ENCODE measurements at regions not wholly inside any gene's neighbourhood (a gene's known extent, or its start where the extent isn't known, plus 50 kb on each side); places are given as distances from the start of the nearest gene placed in this dataset.
"Not testable (repeated sequence)": the region's sequence is repeated elsewhere in the genome, so short reads cannot be mapped to it uniquely, and the experiment has no call there.

- no peak for DNase-seq
Measured at GRCh38 chr5:108529381-108529780, 147.5 kb upstream of the FBXL17 start.

GRCh38 chr5:108528655-108529054, 146.8 kb upstream of the FBXL17 start:
- DNase-seq: no peak

- DNase-seq: no peak
Measured at GRCh38 chr5:108524564-108524963, 142.7 kb upstream of the FBXL17 start.

DNA sequence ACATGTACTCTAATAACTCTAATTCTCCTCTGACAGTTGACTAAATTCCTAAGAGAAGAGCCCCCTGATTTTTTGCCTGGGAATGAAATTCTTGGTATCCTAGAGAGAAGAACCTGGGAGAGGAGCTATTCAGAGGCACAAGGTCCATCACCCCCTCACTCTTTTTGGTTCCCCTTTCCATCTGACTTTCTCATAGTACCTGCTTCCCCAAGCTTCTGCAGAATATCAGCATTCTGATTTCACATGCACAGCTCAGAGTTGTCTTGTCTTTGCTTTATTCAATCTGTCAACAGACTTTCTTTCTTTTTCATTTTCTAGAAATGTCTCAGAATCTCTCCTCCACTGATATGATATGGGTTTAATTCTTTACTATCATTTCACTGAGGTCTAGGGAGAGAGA, 141.5 kb upstream of the FBXL17 start:
- DNase-seq: no peak

DNA sequence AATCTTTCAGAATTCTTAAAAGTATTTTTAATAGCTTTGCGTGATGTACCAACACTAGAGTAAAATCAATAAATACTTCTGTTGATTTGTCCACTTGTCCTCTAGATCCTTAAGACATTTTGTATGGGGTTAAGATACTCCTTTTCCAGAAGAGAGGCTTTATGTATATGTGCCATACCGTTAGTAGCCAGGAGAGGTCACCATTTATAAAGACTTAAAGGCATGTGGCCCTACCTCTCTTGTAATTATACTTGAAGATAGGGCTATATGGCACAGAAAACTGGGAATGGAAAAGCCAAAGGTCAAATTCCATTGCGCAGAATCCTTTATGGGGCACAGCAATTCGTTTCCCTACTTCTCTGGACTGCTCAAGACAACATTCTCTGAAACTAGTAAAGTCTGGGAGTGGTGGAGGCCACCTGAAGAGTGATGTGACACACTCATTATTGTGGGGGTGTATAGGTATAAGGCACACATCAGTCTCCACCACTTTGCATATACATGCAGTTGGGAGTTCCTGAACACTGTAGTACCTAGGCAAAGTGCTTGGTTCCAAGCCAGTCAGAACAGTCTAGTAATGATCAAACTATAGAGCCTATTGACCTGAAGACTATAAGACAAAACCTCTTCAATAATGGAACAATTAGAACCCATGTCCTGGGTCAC, 140.1 kb upstream of the FBXL17 start:
- no peak for DNase-seq

DNA sequence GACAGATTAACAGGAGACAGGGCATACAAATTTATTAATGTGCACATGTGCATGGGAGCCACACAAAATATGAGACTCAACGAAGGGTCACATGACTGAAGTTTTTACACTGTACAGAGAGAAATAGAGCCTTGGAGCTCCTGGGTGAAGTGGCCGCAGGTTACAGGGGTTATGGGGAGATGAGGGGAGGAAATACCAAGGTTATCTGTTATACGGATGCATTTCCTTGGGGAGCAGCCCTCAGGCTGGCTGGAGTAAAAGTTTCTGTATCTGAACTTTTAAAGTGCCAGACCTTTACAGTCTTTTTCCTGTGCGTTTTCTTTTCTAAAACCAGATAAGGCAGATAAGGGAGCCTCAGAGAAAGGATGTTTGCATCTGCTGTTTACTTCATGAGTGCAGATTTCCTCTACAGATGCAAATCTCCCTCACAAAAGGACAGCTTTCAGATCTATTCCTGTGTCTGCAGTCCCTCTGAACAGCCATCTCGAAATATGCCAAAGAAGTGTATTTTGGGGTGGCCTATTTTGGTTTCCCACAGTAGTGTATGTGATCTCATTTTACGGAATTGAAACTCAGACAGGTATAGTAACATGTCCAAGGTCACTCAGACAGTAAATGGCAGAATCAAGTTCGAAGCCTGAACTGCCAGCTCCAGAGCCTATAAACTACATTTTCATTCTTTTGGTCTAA, 139.3 kb upstream of the FBXL17 start:
- no peak for DNase-seq

DNA sequence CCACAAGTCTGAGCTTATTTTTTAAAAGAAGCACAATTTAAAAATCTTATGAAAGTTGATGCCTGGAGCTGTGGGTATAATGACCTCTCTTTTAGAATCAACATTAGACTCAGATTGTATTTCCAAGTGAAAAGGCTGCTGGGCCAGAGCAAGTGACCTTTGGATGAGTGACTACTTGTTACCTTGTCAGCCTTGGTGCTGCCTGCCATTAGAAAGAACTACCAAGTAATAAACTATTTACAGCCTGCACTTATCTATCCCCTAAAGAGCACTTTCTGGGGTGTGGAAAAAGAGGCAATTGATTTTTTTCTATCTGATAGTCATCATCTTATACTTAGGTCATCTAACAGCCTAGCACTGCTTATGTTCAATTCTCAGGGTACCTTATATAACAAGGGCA, 134.9 kb upstream of the FBXL17 start:
- no peak for DNase-seq

DNA sequence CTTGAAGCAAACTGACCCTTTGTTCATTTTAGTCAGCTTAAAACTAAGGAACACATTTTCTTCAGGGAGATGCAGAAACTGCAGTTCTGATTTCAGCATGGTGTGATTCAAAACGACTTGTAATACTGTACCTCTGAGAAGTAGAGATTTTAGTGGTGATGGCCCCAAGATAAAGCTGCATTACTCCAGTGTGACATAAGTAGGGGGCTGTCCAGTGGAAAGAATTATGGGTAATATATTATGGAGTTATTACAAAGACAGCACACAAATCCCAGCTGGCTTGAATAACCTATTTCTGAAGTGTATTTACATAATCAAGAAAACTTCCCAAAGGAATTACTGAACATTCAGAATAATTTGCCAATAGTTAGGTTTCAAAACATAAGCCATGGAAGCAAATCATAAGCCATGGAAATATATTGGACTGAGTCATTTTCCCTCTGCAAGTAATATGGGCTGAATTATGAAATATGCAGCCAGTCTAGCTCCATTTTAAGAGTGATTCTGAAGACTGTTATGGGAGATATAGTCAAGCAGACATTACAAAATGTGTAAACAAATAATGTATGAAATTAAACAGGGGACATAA, 133.7 kb upstream of the FBXL17 start:
- no peak for DNase-seq

DNA sequence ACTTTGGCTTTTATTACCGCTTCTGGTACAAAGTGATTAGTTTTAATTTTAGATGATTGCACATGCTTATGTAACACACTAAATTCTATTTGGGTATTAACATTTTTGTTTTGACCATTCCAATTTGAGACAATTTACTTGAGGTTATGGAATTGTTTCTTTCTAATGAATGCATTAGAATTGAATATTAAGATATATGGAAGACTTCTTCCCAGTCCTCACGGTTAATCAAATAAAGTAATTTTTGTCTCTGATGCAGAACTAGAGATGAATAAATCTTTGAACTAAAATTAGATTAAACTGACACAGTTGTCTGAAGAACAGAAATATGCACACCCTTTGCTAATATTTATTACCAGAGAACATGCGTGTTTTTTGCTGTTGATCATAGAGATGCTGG, 127.1 kb upstream of the FBXL17 start:
- no peak for DNase-seq

DNA sequence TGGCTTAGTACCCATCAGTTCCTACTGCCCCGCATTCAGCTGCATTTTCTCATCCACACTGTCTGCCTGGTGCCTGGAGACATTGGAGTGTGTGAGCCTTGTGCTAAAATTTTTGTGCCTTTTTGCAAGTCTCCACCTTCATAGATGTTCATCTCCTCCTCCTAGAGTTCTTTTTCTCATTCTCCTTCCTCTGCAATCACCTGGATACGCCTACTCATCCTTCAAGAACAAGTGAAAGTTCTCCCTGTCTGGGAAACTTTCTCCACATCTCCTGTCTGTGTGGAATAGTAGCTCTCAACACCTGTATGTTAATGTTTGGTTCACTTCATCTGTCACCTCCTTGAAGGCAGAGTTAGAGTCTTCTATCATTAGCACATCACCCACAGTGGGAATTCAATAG, 125.7 kb upstream of the FBXL17 start:
- DNase-seq: no peak

- no peak for DNase-seq
Measured at GRCh38 chr5:108505608-108506007, 123.7 kb upstream of the FBXL17 start.

DNA sequence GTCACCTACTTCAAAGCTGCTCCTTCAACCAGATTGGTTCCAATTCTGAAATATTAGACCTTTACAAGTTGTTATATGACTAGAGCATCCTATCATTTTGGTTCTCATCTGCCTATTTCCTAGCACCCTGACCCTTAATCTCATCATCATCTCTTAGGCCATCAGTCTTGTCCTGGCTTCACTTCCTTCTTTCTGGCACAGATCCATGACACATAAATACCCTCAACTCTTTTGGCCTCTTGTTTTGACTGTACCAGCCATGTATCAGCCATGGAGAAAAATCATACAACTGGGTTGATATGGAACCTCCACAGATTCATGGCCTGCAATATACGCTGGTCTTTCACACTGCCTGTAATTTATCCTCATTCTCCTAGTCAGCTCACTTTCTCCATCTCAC, 123.1 kb upstream of the FBXL17 start:
- DNase-seq: no peak

GRCh38 chr5:108503986-108504385, 122.1 kb upstream of the FBXL17 start:
- DNase-seq: no peak

GRCh38 chr5:108495615-108496014, 113.7 kb upstream of the FBXL17 start:
- not testable (repeated sequence) for DNase-seq

DNA sequence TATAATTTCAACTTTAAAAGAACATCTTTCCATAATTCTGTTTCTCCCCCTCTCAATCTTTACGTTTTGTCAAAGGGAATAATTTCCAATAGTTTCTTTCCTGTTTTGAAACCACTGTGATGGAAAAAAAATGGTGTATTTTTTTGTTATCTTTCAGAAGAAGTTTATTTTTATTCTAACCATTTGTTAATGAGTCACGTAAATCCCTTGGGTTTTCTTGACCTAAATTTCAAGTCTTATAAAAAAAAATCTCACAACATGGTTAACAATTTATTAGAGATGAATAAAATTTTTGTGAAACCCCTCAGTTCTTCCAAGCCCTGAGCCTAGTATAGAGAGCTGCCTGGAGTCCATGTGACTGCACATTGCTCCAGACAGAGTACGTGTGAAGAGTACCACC, 106.1 kb upstream of the FBXL17 start:
- no peak for DNase-seq

DNA sequence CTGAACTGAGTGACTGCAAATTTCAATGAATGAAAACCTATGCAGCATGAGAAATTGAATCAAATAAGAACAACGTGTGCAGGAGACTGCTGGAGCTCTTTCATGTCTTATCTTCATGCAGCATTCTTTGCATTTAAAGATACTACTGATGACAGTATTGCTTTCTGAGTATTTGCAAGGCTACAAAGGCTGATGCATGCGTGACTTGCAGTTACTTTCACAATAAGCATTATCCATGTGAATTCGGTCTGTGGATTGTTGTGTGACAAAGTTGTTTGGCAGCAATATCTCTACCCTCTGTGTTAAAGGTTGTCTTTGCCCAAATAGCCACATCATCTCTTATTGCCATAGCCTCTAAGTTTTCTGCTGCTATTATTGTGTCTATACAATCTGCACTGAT, 102.1 kb upstream of the FBXL17 start:
- DNase-seq: no peak

GRCh38 chr5:108481355-108481931, 99.5 kb upstream of the FBXL17 start:
- peak in 1 of 2 donors; percentile 46 for DNase-seq

GRCh38 chr5:108472237-108472636, 90.3 kb upstream of the FBXL17 start:
- no peak for DNase-seq

- no peak for DNase-seq
Measured at GRCh38 chr5:108467563-108467962, 85.7 kb upstream of the FBXL17 start.

DNA sequence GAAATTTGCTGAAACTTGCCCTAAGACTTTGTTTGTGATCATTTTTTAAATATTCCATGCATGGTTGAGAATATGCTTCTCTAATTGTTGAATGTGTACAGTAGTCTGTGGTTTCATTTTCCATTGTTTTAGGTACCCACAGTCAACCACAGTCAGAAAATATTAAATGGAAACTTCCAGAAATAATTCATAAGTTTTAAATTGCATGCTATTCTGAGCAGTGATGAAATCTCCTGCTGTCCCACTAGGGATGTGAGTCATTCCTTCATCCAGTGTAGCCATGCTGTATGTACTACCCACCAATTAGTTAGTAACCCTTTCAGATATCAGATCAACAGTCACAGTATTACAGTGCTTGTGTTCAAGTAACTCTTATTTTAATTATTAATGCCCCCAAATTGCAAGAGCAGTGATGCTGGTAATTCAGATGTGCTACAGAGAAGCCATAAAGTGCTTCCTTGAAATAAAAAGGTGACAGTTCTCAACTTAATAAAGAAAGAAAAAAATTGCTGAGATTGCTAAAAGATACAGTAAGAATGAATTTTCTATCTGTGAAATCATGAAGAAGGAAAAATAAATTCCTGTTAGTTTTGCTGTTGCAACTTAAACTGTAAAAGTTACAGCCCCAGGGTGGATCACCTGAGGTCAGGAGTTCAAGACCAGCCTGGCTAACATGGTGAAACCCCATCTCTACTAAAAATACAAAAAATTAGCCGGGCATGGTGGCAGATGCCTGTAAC, 79.9 kb upstream of the FBXL17 start:
- no peak for DNase-seq

- no peak for DNase-seq
Measured at GRCh38 chr5:108459769-108460168, 77.9 kb upstream of the FBXL17 start.

- no peak for DNase-seq
Measured at GRCh38 chr5:108451269-108451668, 69.4 kb upstream of the FBXL17 start.

GRCh38 chr5:108444130-108444529, 62.2 kb upstream of the FBXL17 start:
- DNase-seq: not testable (repeated sequence)
